ENCODE measurements at regions not wholly inside any gene's neighbourhood (a gene's known extent, or its start where the extent isn't known, plus 50 kb on each side); places are given as distances from the start of the nearest gene placed in this dataset.

DNA sequence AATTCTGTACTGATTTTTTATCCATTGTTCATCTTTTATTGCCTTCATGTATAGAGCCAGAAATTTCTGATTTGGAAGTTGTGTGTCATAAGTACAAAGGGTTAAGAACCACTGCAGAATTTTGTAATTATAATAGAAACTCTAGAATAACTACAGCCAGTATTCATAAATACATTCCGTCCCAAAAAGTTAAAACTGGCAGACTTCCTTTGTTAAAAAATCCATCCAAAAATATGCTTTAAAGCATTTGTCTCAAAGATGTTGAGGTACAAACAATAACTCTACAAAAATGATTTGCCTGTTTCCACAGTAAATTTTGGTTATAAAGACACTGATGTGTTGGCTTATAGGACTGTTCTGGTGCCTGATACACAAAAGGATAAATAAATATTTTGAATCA is 436.6 kb downstream of the DTWD2 start:
- TF ChIP-seq, protein P1, sequence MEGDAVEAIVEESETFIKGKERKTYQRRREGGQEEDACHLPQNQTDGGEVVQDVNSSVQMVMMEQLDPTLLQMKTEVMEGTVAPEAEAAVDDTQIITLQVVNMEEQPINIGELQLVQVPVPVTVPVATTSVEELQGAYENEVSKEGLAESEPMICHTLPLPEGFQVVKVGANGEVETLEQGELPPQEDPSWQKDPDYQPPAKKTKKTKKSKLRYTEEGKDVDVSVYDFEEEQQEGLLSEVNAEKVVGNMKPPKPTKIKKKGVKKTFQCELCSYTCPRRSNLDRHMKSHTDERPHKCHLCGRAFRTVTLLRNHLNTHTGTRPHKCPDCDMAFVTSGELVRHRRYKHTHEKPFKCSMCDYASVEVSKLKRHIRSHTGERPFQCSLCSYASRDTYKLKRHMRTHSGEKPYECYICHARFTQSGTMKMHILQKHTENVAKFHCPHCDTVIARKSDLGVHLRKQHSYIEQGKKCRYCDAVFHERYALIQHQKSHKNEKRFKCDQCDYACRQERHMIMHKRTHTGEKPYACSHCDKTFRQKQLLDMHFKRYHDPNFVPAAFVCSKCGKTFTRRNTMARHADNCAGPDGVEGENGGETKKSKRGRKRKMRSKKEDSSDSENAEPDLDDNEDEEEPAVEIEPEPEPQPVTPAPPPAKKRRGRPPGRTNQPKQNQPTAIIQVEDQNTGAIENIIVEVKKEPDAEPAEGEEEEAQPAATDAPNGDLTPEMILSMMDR (conservative IDR thresholded peaks at IDR 0.05; ENCODE audit: low read depth, low read length): no peak
- DNase-seq (ENCODE audit: low read depth): no peak
- no peak overlapping the region for H3K4me3 ChIP-seq (ENCODE audit: low read depth, low read length)

DNA sequence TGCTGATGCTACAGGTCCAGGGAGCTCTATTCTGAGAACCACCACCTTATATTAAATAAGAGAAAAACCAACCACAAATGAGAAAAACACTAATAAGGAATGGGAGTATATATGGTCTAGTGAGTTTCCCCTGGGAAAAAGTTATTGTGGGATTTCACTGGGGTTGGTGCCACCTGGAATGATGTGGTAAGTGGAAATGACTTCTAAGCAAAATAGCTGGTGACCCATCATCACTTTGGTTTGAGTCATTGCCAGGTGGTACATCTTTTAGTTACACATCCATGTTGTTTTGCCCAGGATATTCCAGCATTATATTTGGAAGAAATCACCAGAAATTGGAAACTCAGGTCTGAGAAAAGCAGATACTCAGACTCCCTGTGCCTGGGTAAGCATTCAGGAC is 437.3 kb downstream of the DTWD2 start:
- DNase-seq (ENCODE audit: low read depth): no peak
- TF ChIP-seq, protein P1 (conservative IDR thresholded peaks at IDR 0.05; ENCODE audit: low read depth, low read length): no peak

DNA sequence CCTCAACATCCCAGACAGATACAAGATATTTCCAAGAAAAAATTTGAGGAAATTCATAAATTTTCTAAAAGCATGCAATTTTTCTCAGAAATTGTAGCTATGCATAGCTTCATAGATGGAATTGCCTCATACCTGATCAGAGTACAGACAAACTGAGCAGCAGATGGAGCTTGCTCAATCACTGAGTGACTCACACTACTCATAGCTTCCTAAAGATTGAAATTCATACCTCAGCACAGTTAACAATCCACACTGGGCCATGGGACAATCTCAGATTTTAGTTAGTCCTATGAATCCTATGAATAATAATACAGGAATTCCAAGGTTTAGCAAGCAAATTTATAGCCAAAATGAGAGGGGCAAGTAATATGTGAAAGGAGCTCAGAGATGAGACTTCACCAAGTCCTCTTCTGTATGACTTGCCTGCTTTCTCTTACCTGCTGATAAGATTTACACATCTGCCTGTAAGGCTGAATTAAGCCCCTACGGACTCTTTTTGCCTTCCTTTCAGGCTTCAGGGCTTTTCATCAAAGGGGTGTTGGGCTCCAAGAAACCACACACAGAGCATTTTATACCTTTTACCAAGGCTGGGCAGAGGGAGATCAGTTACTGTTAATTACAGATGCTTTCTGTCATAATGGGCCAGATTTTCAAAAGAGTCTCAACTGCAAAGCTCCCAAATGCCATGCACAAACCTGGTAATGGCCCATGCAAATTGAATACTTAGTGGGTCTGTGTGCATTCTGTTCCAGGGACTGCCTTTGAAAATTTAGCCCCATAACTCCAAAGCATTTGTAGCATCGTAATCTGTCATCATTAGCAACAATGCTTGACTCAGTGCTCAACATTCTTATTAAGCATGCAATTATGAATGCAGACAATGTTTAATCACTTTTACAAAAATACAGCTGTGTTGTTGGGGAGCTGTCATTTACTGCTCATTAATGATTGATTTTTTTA is 439.3 kb downstream of the DTWD2 start:
- TF ChIP-seq, protein P1 (conservative IDR thresholded peaks at IDR 0.05; ENCODE audit: low read depth, low read length): no peak
- H3K4me3 ChIP-seq (ENCODE audit: low read depth, low read length): no peak overlapping the region
- DNase-seq (ENCODE audit: low read depth): peak; percentile 12

More for the DNA sequence above, 437.3 kb downstream of the DTWD2 start:
- H3K4me3 ChIP-seq (ENCODE audit: low read depth, low read length): no peak overlapping the region

DNA sequence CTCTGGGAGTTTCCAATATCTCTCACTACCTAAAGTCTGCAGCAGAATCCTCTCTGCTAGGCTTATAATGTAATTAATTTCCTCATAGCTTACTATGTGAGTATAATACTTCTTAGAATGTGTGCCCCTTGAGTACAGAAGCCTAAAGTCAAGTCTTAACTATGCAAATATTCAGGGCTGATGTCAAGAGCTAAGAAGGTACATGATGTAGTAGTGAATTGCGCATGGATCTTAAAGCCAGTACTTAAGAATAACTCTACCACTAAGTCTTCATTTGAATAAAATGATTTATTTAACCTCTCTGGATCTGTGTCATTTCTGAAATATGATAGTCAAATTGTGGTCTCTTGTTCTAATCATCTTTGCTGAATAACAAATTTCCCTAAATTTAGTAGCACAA is 442.9 kb downstream of the DTWD2 start:
- TF ChIP-seq, protein P1 (conservative IDR thresholded peaks at IDR 0.05; ENCODE audit: low read depth, low read length): no peak
- DNase-seq (ENCODE audit: low read depth): no peak

DNA sequence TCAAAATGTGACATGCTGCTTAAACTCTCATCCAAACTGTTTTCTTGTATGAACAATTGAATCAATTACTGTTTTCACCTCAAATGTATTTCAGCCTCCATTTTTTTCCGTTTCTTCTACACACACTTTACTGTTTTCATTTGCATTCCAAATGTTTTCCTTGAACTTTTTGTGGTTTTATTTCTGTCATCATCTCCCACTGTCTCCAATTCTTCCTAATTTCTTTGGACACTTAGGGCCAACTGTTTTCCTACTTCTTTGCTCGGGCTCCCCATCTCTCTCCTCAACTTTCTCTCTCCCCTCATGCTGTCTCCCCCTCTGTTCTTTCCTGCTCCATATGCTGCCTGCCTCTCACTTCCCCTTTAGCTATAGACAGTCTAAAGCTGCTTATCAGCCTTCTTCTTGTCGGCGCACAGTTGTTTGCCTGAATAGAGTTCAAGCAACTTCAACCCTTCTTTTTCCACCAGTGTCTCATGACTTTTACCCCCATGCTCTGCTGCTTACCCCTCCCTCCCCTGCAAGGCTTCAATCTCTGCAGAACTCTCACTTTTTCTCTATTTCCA is 443.4 kb downstream of the DTWD2 start:
- DNase-seq (ENCODE audit: low read depth): no peak
- TF ChIP-seq, protein P1 (conservative IDR thresholded peaks at IDR 0.05; ENCODE audit: low read depth, low read length): no peak

More for the DNA sequence above, 442.9 kb downstream of the DTWD2 start:
- H3K4me3 ChIP-seq (ENCODE audit: low read depth, low read length): no peak overlapping the region

DNA sequence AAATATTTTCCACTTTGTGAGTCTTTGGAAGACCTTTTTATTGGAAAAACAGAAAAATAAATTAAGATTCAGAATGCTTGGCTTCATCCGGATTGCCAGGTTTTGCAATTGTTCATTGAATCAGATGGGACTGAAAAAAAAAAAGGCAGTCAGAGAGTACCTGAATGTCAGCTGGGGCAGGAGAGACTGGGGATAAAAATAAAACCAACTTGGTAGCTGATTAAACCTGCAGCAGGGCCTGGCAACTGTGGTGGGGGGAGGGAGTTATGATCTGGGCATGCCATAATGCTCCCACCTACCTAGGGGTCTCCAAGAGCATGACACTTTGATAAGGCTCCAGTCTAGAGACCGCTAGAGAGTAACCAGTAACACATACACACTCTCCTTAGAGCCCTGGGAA is 454.4 kb downstream of the DTWD2 start:
- TF ChIP-seq, protein P1 (conservative IDR thresholded peaks at IDR 0.05; ENCODE audit: low read depth, low read length): no peak
- no peak overlapping the region for H3K4me3 ChIP-seq (ENCODE audit: low read depth, low read length)
- no peak for DNase-seq (ENCODE audit: low read depth)

More for the DNA sequence above, 443.4 kb downstream of the DTWD2 start:
- H3K4me3 ChIP-seq (ENCODE audit: low read depth, low read length): no peak overlapping the region
